ENCODE measurements at regions not wholly inside any gene's neighbourhood (a gene's known extent, or its start where the extent isn't known, plus 50 kb on each side); places are given as distances from the start of the nearest gene placed in this dataset.

DNA sequence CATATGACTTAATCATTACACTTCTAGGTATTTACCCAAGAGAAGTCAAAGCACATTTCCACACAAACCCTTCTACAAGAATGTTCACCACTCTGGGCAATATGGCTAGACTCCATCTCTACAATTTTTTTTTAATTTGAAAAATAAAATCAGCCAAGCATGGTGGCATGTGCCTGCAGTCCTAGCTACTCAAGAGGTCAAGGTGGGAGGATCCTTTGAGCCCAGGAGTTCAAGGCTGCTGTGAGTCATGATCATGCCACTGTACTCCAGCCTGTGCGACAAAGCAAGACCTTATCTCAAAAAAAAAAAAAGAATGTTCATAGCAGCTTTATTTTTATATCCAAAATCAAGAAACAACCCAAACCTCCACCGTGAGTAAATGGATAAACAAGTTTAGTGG, 70.3 kb upstream of the MBNL3 start:
- TF ChIP-seq, protein P1, sequence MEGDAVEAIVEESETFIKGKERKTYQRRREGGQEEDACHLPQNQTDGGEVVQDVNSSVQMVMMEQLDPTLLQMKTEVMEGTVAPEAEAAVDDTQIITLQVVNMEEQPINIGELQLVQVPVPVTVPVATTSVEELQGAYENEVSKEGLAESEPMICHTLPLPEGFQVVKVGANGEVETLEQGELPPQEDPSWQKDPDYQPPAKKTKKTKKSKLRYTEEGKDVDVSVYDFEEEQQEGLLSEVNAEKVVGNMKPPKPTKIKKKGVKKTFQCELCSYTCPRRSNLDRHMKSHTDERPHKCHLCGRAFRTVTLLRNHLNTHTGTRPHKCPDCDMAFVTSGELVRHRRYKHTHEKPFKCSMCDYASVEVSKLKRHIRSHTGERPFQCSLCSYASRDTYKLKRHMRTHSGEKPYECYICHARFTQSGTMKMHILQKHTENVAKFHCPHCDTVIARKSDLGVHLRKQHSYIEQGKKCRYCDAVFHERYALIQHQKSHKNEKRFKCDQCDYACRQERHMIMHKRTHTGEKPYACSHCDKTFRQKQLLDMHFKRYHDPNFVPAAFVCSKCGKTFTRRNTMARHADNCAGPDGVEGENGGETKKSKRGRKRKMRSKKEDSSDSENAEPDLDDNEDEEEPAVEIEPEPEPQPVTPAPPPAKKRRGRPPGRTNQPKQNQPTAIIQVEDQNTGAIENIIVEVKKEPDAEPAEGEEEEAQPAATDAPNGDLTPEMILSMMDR (IDR thresholded peaks at IDR 0.05), result no peak
- no peak for TF ChIP-seq POLR2A (IDR thresholded peaks at IDR 0.05)
